ENCODE measurements at regions not wholly inside any gene's neighbourhood (a gene's known extent, or its start where the extent isn't known, plus 50 kb on each side); places are given as distances from the start of the nearest gene placed in this dataset.

DNA sequence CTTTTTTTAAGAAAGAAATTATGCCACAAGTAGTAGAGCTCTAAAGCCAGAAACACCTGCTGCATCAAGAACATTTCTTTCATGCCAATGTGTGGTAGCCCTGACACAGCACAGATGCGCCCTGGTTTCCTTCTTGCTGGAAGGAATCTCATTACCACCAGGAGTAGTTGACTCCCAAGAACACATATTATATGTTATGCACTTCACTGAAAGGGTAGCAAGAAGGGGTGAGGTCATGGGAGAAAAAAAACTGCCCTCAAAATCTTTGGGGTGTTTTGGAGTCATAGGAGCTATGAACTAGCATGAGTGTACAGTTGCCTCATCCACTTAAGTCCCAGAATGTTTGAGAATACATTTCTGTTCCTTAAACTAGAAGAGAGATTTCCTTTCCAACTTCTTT, 185.8 kb upstream of the C1QTNF7 start:
- TF ChIP-seq CTCF (IDR thresholded peaks at IDR 0.05; ENCODE audit: insufficient read depth, low read length, poor library complexity, severe bottlenecking) (no peak), EZH2phosphoT487 (conservative IDR thresholded peaks at IDR 0.05; ENCODE audit: low read length) (no peak)

All from SU-DHL-6 (cell line).